Neural progenitor cell (in vitro differentiated cells): ENCODE measurements at regions not wholly inside any gene's neighbourhood (a gene's known extent, or its start where the extent isn't known, plus 50 kb on each side); places are given as distances from the start of the nearest gene placed in this dataset.

Experiments used
- DNase-seq: peaks from one replicate; pipeline ENCODE4 v3.0.0-alpha.2; 2016; ENCODE audit warnings: low spot score
- H2AFZ ChIP-seq: fragments of 200-600 bp; sonication (generic); replicated peaks from 2 replicates; pipeline ENCODE4 v1.6.1; 2016; ENCODE audit warnings: antibody characterized with exemption
- H3F3A ChIP-seq: fragments of 200-600 bp; sonication (generic); 2 replicates; pipeline ENCODE4 v1.6.1; 2016; ENCODE audit warnings: antibody characterized with exemption, low read depth
- H3K27ac ChIP-seq: fragments of 200-600 bp; sonication (generic); 2 replicates; pipeline ENCODE4 v1.5.1; 2016; ENCODE audit warnings: mild to moderate bottlenecking
- H3K27me3 ChIP-seq: fragments of 200-600 bp; sonication (generic); 2 replicates; pipeline ENCODE4 v1.6.1; 2016; ENCODE audit warnings: mild to moderate bottlenecking, moderate library complexity
- H3K36me3 ChIP-seq: fragments of 200-600 bp; sonication (generic); 2 replicates; pipeline ENCODE4 v1.5.1; 2016
- H3K4me1 ChIP-seq: fragments of 200-600 bp; sonication (generic); 2 replicates; pipeline ENCODE4 v1.6.1; 2016; ENCODE audit warnings: mixed run types
- H3K4me2 ChIP-seq: fragments of 200-600 bp; sonication (generic); 2 replicates; pipeline ENCODE4 v1.6.1; 2016
- H3K4me3 ChIP-seq: fragments of 200-600 bp; sonication (generic); 2 replicates; pipeline ENCODE4 v1.5.1; 2016
- H3K79me2 ChIP-seq: fragments of 200-600 bp; sonication (generic); 2 replicates; pipeline ENCODE4 v1.6.1; 2016; ENCODE audit warnings: low read depth
- H3K9ac ChIP-seq: fragments of 200-600 bp; sonication (generic); 2 replicates; pipeline ENCODE4 v1.6.1; 2016
- H3K9me3 ChIP-seq: fragments of 200-600 bp; sonication (generic); 2 replicates; pipeline ENCODE4 v1.5.1; 2016; ENCODE audit warnings: low read depth
- H4K20me1 ChIP-seq: fragments of 200-600 bp; sonication (generic); 2 replicates; pipeline ENCODE4 v1.6.1; 2016; ENCODE audit warnings: low read depth
- H3K27ac Mint-ChIP-seq: 3 replicates; pipeline ENCODE4 v1.8.0; 2021; ENCODE audit warnings: mixed read lengths
- H3K27me3 Mint-ChIP-seq: 2 replicates; pipeline ENCODE4 v1.8.0; 2022; ENCODE audit warnings: low read depth, mild to moderate bottlenecking, inconsistent platforms, moderate library complexity, mixed read lengths; ENCODE audit not compliant: insufficient read depth
- H3K36me3 Mint-ChIP-seq: 3 replicates; pipeline ENCODE4 v1.8.0; 2021; ENCODE audit warnings: mixed read lengths
- H3K4me1 Mint-ChIP-seq: 3 replicates; pipeline ENCODE4 v1.8.0; 2021; ENCODE audit warnings: mixed read lengths
- H3K4me3 Mint-ChIP-seq: 3 replicates; pipeline ENCODE4 v1.8.0; 2021; ENCODE audit warnings: mild to moderate bottlenecking, moderate library complexity, mixed read lengths
- H3K9me3 Mint-ChIP-seq: 3 replicates; pipeline ENCODE4 v1.8.0; 2020; ENCODE audit warnings: mixed read lengths
- CTCF ChIP-seq: fragments of 200-600 bp; sonication (generic); IDR thresholded peaks from 2 replicates; pipeline ENCODE4 v1.5.1; 2017; ENCODE audit warnings: antibody characterized with exemption, mild to moderate bottlenecking
- EZH2 ChIP-seq: fragments of 200-600 bp; sonication (generic); IDR thresholded peaks from 2 replicates; pipeline ENCODE4 v1.6.1; 2017; ENCODE audit warnings: antibody characterized with exemption, mild to moderate bottlenecking, moderate library complexity
- EZH2phosphoT487 ChIP-seq: fragments of 200-600 bp; sonication (generic); IDR thresholded peaks from 2 replicates; pipeline ENCODE4 v1.6.1; 2017; ENCODE audit warnings: antibody characterized with exemption

- no peak for TF ChIP-seq EZH2phosphoT487
- no peak for TF ChIP-seq CTCF
- no peak for TF ChIP-seq EZH2
- no peaks in the 10 kb centered on the region for H3K36me3 Mint-ChIP-seq
- H3K4me3 ChIP-seq: no peak overlapping the region
- DNase-seq: no peak
- no peaks in the 10 kb centered on the region for H3K9me3 Mint-ChIP-seq
- no peak overlapping the region for H2AFZ ChIP-seq
- H3K27ac ChIP-seq: no peak overlapping the region
- no peaks in the 10 kb centered on the region for H3F3A ChIP-seq
- no peaks in the 10 kb centered on the region for H3K4me1 Mint-ChIP-seq
- H3K4me1 ChIP-seq: no peaks in the 10 kb centered on the region
- H3K79me2 ChIP-seq: no peaks in the 10 kb centered on the region
- H3K4me3 Mint-ChIP-seq: no peak overlapping the region
- no peaks in the 10 kb centered on the region for H3K9me3 ChIP-seq
- no peak overlapping the region for H3K27ac Mint-ChIP-seq
- H3K27me3 Mint-ChIP-seq: no peaks in the 10 kb centered on the region
- no peaks in the 10 kb centered on the region for H3K36me3 ChIP-seq
- H3K9ac ChIP-seq: no peak overlapping the region
- H4K20me1 ChIP-seq: no peaks in the 10 kb centered on the region
- H3K4me2 ChIP-seq: no peak overlapping the region
- H3K27me3 ChIP-seq: no peaks in the 10 kb centered on the region
Measured at GRCh38 chr20:43386878-43387277, 70.8 kb upstream of the SRSF6 start.

- H3K36me3 Mint-ChIP-seq: no peaks in the 10 kb centered on the region
- H3K27me3 Mint-ChIP-seq: no peaks in the 10 kb centered on the region
- Histone ChIP-seq H2AFZ (no peak overlapping the region), H3K9me3 (no peaks in the 10 kb centered on the region), H4K20me1 (no peaks in the 10 kb centered on the region), H3K4me3 (no peak overlapping the region), H3K4me1 (no peaks in the 10 kb centered on the region), H3K79me2 (no peaks in the 10 kb centered on the region), H3K9ac (no peak overlapping the region), H3K27ac (no peak overlapping the region), H3K27me3 (no peaks in the 10 kb centered on the region), H3K36me3 (no peaks in the 10 kb centered on the region), H3F3A (no peaks in the 10 kb centered on the region), H3K4me2 (no peak overlapping the region)
- no peaks in the 10 kb centered on the region for H3K4me1 Mint-ChIP-seq
- no peak for TF ChIP-seq CTCF
- TF ChIP-seq EZH2: no peak
- TF ChIP-seq EZH2phosphoT487: no peak
- H3K9me3 Mint-ChIP-seq: no peaks in the 10 kb centered on the region
- no peak overlapping the region for H3K27ac Mint-ChIP-seq
- no peak for DNase-seq
- H3K4me3 Mint-ChIP-seq: no peak overlapping the region
Measured at GRCh38 chr20:43385914-43386313, 71.8 kb upstream of the SRSF6 start.

- no peak overlapping the region for H3K27ac Mint-ChIP-seq
- Histone ChIP-seq H3K4me2 (no peak overlapping the region), H3K9ac (no peak overlapping the region), H3K36me3 (no peaks in the 10 kb centered on the region), H3K9me3 (no peaks in the 10 kb centered on the region), H4K20me1 (no peaks in the 10 kb centered on the region), H3F3A (no peaks in the 10 kb centered on the region), H2AFZ (no peak overlapping the region), H3K27ac (no peak overlapping the region), H3K4me1 (no peaks in the 10 kb centered on the region), H3K4me3 (no peak overlapping the region), H3K79me2 (no peaks in the 10 kb centered on the region), H3K27me3 (no peaks in the 10 kb centered on the region)
- DNase-seq: no peak
- H3K4me1 Mint-ChIP-seq: no peaks in the 10 kb centered on the region
- TF ChIP-seq EZH2 (no peak), EZH2phosphoT487 (no peak), CTCF (no peak)
- H3K4me3 Mint-ChIP-seq: no peak overlapping the region
- no peaks in the 10 kb centered on the region for H3K27me3 Mint-ChIP-seq
- no peaks in the 10 kb centered on the region for H3K36me3 Mint-ChIP-seq
- no peaks in the 10 kb centered on the region for H3K9me3 Mint-ChIP-seq
Measured at GRCh38 chr20:43384101-43384940, 73.4 kb upstream of the SRSF6 start.
